ENCODE measurements at regions not wholly inside any gene's neighbourhood (a gene's known extent, or its start where the extent isn't known, plus 50 kb on each side); places are given as distances from the start of the nearest gene placed in this dataset.

- no peak overlapping the region for H3K4me3 ChIP-seq (ENCODE audit: low read length)
- DNase-seq (ENCODE audit: low read depth): no peak
- TF ChIP-seq CTCF (conservative IDR thresholded peaks at IDR 0.05; ENCODE audit: low read depth, low read length): no peak
Measured at GRCh38 chr15:24858737-24859601, 95.8 kb upstream of the SNRPN start.

GRCh38 chr15:24861014-24861690, 93.6 kb upstream of the SNRPN start:
- TF ChIP-seq CTCF (conservative IDR thresholded peaks at IDR 0.05; ENCODE audit: low read depth, low read length): no peak
- no peak overlapping the region for H3K4me3 ChIP-seq (ENCODE audit: low read length)
- no peak for DNase-seq (ENCODE audit: low read depth)

- no peak overlapping the region for H3K4me3 ChIP-seq (ENCODE audit: low read length)
- DNase-seq (ENCODE audit: low read depth): no peak
- no peak for TF ChIP-seq CTCF (conservative IDR thresholded peaks at IDR 0.05; ENCODE audit: low read depth, low read length)
Measured at GRCh38 chr15:24862726-24863521, 91.9 kb upstream of the SNRPN start.

GRCh38 chr15:24865303-24865702, 89.5 kb upstream of the SNRPN start:
- no peak for DNase-seq (ENCODE audit: low read depth)
- TF ChIP-seq CTCF (conservative IDR thresholded peaks at IDR 0.05; ENCODE audit: low read depth, low read length): no peak
- H3K4me3 ChIP-seq (ENCODE audit: low read length): no peak overlapping the region

- H3K4me3 ChIP-seq (ENCODE audit: low read length): no peak overlapping the region
- TF ChIP-seq CTCF (conservative IDR thresholded peaks at IDR 0.05; ENCODE audit: low read depth, low read length): no peak
- no peak for DNase-seq (ENCODE audit: low read depth)
Measured at GRCh38 chr15:24877174-24877573, 77.6 kb upstream of the SNRPN start.

GRCh38 chr15:24878153-24878552, 76.6 kb upstream of the SNRPN start:
- peak overlapping the region; percentile 61 for H3K4me3 ChIP-seq (ENCODE audit: low read length)
- no peak for DNase-seq (ENCODE audit: low read depth)
- TF ChIP-seq CTCF (conservative IDR thresholded peaks at IDR 0.05; ENCODE audit: low read depth, low read length): no peak

Measured in retinal pigment epithelial cell (primary cell).